Body of pancreas (tissue), 4 donors: ENCODE measurements at regions not wholly inside any gene's neighbourhood (a gene's known extent, or its start where the extent isn't known, plus 50 kb on each side); places are given as distances from the start of the nearest gene placed in this dataset.

Experiments used
- POLR2A ChIP-seq, 3 donors: fragments of 450-650 bp; IDR thresholded peaks; one replicate each; pipeline ENCODE4 v1.6.1; 2016; ENCODE audit warnings: antibody characterized with exemption in 3 of 3, mild to moderate bottlenecking in 2 of 3
- TF ChIP-seq, protein P1 (sequence below), 7 experiments: fragments of 450-650 bp in 4 of 7; fragments of 200-600 bp in 3 of 7; sonication (generic) in 3 of 7; IDR thresholded peaks; one replicate each; pipeline ENCODE4 v1.5.1; 2016 to 2019; ENCODE audit warnings: antibody characterized with exemption in 7 of 7

DNA sequence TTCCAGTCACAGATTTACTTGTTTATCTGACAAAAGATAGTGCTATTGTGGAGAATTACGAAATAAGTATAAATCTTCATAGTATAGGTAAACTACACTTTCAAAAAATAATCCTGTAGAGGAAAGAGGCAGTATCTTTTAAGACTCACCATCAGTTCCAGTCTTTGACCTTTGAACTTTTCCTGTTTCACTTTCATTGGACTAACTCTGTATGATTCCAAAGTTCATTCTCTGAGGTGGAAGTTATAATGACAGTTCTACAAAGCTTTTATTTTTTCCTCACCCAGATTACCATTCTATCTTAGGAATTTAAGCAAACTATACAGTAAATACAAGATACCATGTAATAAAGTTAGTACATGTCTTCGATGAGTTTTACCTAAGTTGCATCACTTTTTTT, 901.3 kb upstream of the SEMA6A start:
- TF ChIP-seq, protein P1, sequence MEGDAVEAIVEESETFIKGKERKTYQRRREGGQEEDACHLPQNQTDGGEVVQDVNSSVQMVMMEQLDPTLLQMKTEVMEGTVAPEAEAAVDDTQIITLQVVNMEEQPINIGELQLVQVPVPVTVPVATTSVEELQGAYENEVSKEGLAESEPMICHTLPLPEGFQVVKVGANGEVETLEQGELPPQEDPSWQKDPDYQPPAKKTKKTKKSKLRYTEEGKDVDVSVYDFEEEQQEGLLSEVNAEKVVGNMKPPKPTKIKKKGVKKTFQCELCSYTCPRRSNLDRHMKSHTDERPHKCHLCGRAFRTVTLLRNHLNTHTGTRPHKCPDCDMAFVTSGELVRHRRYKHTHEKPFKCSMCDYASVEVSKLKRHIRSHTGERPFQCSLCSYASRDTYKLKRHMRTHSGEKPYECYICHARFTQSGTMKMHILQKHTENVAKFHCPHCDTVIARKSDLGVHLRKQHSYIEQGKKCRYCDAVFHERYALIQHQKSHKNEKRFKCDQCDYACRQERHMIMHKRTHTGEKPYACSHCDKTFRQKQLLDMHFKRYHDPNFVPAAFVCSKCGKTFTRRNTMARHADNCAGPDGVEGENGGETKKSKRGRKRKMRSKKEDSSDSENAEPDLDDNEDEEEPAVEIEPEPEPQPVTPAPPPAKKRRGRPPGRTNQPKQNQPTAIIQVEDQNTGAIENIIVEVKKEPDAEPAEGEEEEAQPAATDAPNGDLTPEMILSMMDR (IDR thresholded peaks at IDR 0.05), result no peak
- TF ChIP-seq POLR2A (IDR thresholded peaks at IDR 0.05), result no peak
